Endothelial cell of hepatic sinusoid (primary cell): ENCODE measurements at regions not wholly inside any gene's neighbourhood (a gene's known extent, or its start where the extent isn't known, plus 50 kb on each side); places are given as distances from the start of the nearest gene placed in this dataset.

Experiments used
- in situ Hi-C: cut with HindIII; loops from 2 replicates; pipeline ENCODE4 v1.10.0; 2017; ENCODE audit warnings: low sequenced_read_pairs

DNA sequence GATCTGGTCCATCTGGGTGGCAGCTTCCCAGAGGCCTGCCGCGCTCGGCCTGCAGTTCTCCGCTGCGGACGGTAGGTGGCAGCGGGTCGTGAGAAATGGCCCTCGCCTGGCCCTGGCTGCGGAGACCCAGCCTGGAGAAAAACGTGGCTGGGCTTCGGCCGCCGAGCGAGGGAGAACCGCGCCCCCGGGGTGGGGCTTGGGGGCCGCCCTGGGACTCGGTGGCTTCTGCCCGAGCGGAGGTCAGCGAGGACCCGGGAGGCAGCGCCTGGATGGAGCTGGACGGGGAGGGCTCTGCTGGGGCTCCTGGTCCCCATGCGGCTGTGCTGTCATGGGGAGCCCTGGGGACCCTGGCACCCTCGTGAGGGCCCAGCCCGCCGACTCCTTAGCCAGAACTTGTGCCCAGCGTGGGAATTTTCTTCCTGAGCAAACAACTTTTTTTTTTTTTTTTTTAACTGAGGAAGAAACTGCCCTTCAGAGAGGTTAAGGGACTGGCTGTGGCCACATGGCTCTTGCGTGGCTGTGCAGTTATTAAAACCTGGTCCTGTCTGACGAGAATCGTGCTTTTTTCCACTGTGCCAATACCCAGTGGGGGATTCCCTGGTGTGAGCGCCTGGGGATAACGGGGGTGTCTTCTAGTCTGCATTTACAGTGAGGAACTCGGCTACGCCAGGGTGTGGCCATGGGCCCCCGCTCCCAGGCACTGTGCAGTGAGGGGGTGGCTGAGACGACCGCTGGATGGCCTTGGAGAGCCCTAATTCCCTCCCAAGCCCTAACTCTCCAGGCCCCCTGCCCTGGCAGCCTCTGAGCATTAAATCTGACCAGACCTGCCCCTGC lies 535.6 kb downstream of the INSC start:
- in situ Hi-C loops: no loop called here

GRCh38 chr11:15651033-15651432 lies 536.3 kb downstream of the INSC start:
- in situ Hi-C loops: no loop called here

DNA sequence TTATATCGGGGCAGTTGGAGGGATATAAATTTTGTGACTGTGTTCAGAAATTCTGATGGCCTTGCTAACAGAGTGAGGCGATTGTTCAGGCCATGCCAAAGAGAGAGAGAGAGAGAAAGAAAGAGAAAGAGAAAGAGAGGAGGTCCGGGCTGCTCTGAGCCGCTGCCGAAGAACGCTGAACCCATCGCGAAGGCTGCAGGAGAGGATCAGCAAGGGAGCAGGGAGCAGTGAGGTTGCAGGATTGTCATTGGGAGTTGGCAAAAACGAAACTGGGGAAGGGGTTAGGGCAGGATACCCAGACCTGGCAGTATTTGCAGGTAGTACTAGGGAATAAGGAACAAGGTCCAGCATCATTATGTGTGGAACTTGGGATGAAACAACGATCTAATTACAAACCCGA lies 537.1 kb downstream of the INSC start:
- in situ Hi-C loops: no loop called here

GRCh38 chr11:15653191-15653710 lies 538.5 kb downstream of the INSC start:
- in situ Hi-C loops: no loop called here

GRCh38 chr11:15654451-15654850 lies 539.7 kb downstream of the INSC start:
- in situ Hi-C loops: no loop called here

DNA sequence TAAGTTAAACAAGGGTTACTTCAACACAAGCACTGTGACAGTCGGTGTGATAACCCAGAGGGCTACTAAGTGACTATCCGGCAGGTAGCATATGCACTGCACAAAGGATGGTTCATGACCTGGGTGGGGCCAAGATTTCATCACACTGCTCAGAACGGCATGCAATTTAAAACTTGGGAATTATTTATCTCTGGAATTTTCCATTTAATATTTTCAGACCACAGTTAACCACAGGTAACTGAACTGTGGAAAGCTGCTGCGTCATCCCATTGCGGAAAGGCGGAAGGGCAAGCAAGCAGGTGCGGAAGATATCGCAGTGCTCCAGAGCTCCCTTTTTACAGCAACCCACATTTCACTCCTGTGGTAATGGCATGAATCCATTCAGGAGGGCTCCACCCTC lies 540.8 kb downstream of the INSC start:
- in situ Hi-C loops: no loop called here

DNA sequence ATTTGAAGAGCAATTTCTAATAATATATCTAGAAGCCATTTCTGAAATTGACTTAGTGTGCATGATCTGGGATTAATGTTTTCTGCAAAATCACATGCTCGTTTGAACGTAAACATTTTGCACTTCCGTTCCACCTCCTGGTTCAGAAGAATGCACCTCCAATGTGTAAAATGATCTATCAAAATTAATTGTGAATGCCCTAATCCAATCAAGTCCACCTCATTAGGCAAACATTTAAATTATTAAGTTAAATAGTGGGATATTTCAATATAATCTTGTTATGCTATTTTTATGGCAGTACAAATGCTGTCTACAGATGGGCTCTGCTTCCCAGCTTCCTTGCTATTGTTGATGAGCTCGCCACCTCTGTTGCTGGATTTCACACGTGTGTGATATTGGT lies 542.5 kb downstream of the INSC start:
- in situ Hi-C loops: no loop called here

DNA sequence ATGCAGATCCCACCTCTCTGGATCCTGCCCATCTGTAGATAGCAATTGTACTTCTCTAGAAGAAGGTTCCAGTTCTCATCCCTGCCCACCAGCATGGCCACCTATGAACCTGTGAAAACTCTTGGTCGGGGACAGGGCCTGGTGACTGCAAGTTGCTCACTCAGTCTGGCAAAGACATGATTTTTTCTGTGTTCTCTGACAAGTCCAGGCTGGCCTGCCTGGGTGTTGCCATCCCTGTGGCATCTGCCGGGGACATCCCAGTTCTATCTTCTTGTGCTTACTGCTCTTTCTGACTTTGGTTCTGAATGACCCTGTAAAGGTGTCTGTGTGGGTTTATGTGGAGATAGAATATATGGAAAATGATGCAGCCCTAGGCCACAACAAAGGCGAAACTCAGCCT lies 545.8 kb downstream of the INSC start:
- in situ Hi-C loops: loop anchor here (10.0 kb wide), 1 partner anchor 134 kb away; no protein-coding TSS in a partner anchor

- in situ Hi-C loops: loop anchor here (10.0 kb wide), 1 partner anchor 133 kb away; no protein-coding TSS in a partner anchor
Measured at GRCh38 chr11:15662285-15662684, 547.6 kb downstream of the INSC start.

DNA sequence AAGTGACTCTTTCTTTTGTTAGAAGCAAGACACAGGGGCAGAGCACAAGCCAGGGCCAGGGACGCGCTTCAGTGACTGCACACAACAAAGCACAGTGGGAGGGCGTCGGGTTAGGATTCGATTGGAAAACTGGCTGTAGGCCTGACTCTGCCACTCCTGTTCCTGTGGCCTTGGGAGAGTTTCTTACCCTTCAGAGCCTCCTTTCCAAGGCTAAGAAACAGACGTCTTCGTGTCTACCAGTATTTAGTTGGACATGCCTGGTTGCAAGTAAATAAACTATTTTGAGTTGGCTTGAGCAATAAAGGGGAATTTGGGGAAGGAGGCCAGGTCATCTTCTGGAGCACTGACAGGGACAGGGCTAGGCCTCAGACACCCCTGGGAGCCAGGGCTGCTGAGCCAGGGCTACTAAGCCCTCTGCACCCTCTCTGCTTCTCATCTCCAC lies 549.1 kb downstream of the INSC start:
- in situ Hi-C loops: loop anchor here (10.0 kb wide), 1 partner anchor 131 kb away; no protein-coding TSS in a partner anchor

DNA sequence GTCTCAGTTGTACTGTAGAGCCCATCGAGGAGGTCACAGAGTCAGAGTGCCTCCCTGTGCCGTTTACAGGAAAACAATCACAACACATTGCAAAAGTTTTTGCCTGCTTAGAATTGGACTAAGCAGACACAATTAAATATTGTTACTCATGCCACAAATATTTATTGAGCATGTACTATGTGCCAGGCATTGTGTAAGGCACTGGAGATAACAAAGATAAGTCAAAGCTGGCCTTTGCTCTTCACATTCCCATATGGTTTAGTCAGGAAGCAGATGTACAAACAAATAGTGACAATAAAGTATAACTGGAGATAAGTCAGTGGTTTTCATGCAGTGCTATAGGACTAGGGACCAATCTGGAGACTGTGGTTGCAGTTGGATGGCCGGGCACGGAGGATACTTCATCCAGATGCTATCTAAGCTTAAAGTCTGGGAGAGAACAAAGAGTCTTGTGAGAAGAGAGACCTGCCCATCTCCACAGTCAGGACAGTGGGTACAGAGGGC lies 550.7 kb downstream of the INSC start:
- in situ Hi-C loops: loop anchor here (10.0 kb wide), 1 partner anchor 129 kb away; no protein-coding TSS in a partner anchor

GRCh38 chr11:15667127-15667725 lies 552.5 kb downstream of the INSC start:
- in situ Hi-C loops: loop anchor here (10.0 kb wide), 1 partner anchor 128 kb away; no protein-coding TSS in a partner anchor

DNA sequence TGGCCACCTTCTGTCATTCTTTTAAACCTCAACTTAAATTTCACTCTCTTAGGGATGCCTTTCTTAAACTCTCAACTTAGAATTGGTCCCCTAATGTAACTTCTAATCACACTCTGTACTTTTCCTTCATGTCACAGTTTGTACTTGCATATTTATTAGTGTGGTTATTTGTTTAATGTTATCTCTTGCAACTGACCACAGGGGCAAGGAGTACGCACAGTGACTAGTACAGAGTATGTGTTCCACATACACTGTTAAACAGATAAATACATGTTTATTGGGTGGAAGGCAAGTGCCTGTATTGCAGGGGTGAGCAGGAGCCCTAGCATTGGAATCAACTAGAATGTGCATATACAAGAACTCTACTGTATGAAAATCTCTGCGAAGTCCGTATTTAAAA lies 554.0 kb downstream of the INSC start:
- in situ Hi-C loops: loop anchor here (10.0 kb wide), 1 partner anchor 126 kb away; no protein-coding TSS in a partner anchor

DNA sequence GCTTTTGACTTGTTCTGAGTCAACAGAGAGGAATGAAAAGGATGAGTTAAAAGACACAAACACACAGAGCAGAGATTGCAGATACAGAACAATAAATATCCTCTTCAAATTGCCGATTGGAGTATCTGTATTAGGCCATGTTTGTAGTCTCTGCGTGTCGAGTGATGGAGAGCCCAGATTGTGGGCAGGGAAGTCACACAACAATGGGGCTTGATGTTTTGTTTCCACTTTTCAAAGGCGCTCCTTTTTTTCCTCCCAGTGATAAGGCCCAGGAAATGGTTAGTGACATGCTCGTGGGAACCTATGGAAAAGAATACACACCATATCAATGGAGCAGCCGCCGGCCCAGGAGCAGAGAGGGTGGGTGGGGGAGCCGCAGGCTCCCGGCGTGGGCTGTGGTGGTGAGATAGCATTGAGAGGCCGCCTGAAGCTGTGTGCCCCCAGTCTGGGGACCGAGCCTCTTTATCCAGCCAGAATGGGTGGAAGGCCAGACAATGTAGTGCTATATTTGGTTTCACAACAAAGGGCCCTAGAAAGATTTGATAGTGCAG lies 555.9 kb downstream of the INSC start:
- in situ Hi-C loops: no loop called here

GRCh38 chr11:15671216-15671615 lies 556.5 kb downstream of the INSC start:
- in situ Hi-C loops: no loop called here

- in situ Hi-C loops: no loop called here
Measured at GRCh38 chr11:15672825-15673224, 558.1 kb downstream of the INSC start.

- in situ Hi-C loops: no loop called here
Measured at GRCh38 chr11:15673408-15673831, 558.7 kb downstream of the INSC start.

DNA sequence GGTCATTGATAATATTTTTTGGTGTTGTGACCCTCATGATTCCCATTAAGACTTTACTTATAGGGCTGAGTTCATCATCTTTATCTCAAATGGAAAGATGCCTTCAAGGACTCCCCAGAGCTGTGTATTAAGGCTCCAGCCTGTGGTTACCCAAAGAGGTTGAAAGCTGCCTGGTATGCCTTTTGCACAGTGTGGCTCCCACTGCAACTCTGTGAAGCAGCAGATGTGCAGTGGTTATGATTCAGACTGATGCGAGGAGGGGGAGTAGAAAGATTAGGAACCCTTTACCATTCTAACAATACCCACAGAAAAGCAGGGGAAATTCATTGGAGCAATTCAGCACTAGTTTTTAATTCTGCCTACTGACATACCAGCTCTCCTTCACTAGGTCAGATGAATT lies 560.0 kb downstream of the INSC start:
- in situ Hi-C loops: no loop called here

- in situ Hi-C loops: no loop called here
Measured at GRCh38 chr11:15675683-15676082, 561.0 kb downstream of the INSC start.

- in situ Hi-C loops: no loop called here
Measured at GRCh38 chr11:15677181-15677580, 562.5 kb downstream of the INSC start.

GRCh38 chr11:15683528-15683927 lies 568.8 kb downstream of the INSC start:
- in situ Hi-C loops: loop anchor here (5.0 kb wide), 1 partner anchor 34 kb away; no protein-coding TSS in a partner anchor
